ENCODE measurements at regions not wholly inside any gene's neighbourhood (a gene's known extent, or its start where the extent isn't known, plus 50 kb on each side); places are given as distances from the start of the nearest gene placed in this dataset.
"Not testable (repeated sequence)": the region's sequence is repeated elsewhere in the genome, so short reads cannot be mapped to it uniquely, and the experiment has no call there.

- Mint-ChIP-seq H3K27ac (no peak overlapping the region), H3K4me3 (no peak overlapping the region), H3K9me3 (ENCODE audit: low read depth) (peaks cover 1% of the 10 kb centered on the region), H3K27me3 (no peaks in the 10 kb centered on the region), H3K36me3 (ENCODE audit: low read depth) (no peaks in the 10 kb centered on the region), H3K4me1 (no peaks in the 10 kb centered on the region)
- ChIA-PET POLR2A (no interaction called here), CTCF (no interaction called here)
- DNase-seq (no peak), ATAC-seq (no peak)
- intact Hi-C loops (cut with DNase I, micrococcal nuclease), result no loop called here
These were observed 1821.8 kb upstream of the PIK3C3 start for GRCh38 chr18:40133253-40133652.

DNA sequence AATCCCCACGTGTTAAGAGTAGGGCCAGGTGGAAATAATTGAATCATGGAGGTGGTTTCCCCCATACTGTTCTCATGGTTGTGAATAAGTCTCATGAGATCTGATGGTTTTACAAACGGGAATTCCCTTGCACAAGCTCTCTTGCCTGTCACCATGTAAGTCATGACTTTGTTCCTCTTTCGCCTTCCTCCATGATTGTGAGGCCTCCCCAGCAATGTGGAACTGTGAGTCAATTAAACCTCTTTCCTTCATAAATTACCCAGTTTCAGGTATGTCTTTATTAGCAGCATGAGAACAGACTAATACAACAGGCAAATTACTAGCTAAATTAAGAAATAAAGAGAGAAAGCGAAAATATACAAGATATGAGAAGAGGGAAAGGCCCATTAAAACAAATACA, 1822.6 kb upstream of the PIK3C3 start:
- intact Hi-C loops (cut with DNase I, micrococcal nuclease); DNase-seq; H3K4me3 Mint-ChIP-seq; H3K36me3 Mint-ChIP-seq (ENCODE audit: low read depth); POLR2A ChIA-PET; ATAC-seq; H3K9me3 Mint-ChIP-seq (ENCODE audit: low read depth); H3K4me1 Mint-ChIP-seq; H3K27me3 Mint-ChIP-seq; CTCF ChIA-PET; H3K27ac Mint-ChIP-seq: not testable (repeated sequence)

GRCh38 chr18:40124107-40124506, 1830.9 kb upstream of the PIK3C3 start:
- CTCF ChIA-PET, result no interaction called here
- Mint-ChIP-seq H3K4me1 (no peaks in the 10 kb centered on the region), H3K27me3 (no peaks in the 10 kb centered on the region), H3K4me3 (no peak overlapping the region), H3K9me3 (ENCODE audit: low read depth) (peaks cover 4% of the 10 kb centered on the region), H3K36me3 (ENCODE audit: low read depth) (no peaks in the 10 kb centered on the region), H3K27ac (no peak overlapping the region)
- DNase-seq (no peak), ATAC-seq (no peak)
- intact Hi-C loops (cut with DNase I, micrococcal nuclease), result no loop called here
- POLR2A ChIA-PET, result no interaction called here

DNA sequence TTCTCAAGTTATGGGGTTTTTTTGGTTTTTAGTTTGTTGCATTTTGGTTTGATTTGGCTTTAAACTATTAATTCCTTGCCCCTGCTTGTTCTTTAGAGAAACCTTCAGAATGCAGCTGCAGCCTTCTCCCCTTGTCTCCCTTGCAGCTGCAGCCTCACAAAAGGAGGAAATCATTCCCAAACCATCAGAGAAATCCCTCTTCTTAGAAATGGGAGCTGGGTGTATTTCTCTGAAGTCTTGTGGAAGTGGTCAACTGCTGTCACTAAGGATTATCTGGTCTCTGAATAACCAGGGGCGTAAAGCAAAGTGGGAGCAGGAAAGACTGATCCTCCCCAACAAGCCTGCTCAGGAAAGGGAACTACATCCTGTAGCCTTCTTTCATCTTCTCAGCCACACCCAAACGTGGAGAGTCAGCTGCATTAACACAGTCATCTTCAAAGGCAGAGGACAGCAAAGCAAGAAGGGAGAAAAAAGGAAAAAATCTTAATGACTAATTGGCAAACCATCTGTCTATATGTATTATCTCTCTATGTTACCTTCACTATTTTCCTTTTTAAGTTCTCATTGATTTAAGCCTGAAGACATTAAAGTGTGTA, 1834.1 kb upstream of the PIK3C3 start:
- Mint-ChIP-seq H3K4me3 (no peak overlapping the region), H3K27me3 (no peaks in the 10 kb centered on the region), H3K4me1 (no peaks in the 10 kb centered on the region), H3K27ac (no peak overlapping the region), H3K36me3 (ENCODE audit: low read depth) (no peaks in the 10 kb centered on the region), H3K9me3 (ENCODE audit: low read depth) (peaks cover 5% of the 10 kb centered on the region)
- no peak for ATAC-seq
- intact Hi-C loops (cut with DNase I, micrococcal nuclease), result no loop called here
- no peak for DNase-seq
- POLR2A ChIA-PET, result no interaction called here
- CTCF ChIA-PET, result no interaction called here

GRCh38 chr18:40120356-40120755, 1834.7 kb upstream of the PIK3C3 start:
- intact Hi-C loops (cut with DNase I, micrococcal nuclease), result no loop called here
- no peak overlapping the region for H3K4me3 Mint-ChIP-seq
- no peak for DNase-seq
- ChIA-PET POLR2A (no interaction called here), CTCF (no interaction called here)
- ATAC-seq, result no peak
- peaks cover 5% of the 10 kb centered on the region for H3K9me3 Mint-ChIP-seq (ENCODE audit: low read depth)
- H3K4me1 Mint-ChIP-seq, result no peaks in the 10 kb centered on the region
- H3K36me3 Mint-ChIP-seq (ENCODE audit: low read depth), result no peaks in the 10 kb centered on the region
- no peaks in the 10 kb centered on the region for H3K27me3 Mint-ChIP-seq
- H3K27ac Mint-ChIP-seq, result no peak overlapping the region

DNA sequence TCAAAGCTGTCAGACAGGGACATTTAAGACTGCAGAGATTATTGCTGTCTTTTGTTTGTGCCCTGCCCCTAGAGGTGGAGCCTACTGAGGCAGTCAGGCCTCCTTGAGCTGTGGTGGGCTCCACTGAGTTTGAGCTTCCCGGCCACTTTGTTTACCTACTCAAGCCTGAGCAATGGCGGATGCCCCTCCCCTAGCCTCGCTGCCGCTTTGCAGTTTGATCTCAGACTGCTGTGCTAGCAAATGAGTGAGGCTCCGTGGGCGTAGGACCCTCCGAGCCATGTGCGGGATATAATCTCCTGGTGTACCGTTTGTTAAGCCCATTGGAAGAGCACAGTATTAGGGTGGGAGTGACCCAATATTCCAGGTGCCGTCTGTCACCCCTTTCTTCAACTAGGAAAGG, 1835.5 kb upstream of the PIK3C3 start:
- DNase-seq; ATAC-seq; CTCF ChIA-PET; H3K27ac Mint-ChIP-seq; H3K9me3 Mint-ChIP-seq (ENCODE audit: low read depth); POLR2A ChIA-PET; H3K36me3 Mint-ChIP-seq (ENCODE audit: low read depth); H3K4me3 Mint-ChIP-seq; H3K4me1 Mint-ChIP-seq; H3K27me3 Mint-ChIP-seq; intact Hi-C loops (cut with DNase I, micrococcal nuclease): not testable (repeated sequence)

DNA sequence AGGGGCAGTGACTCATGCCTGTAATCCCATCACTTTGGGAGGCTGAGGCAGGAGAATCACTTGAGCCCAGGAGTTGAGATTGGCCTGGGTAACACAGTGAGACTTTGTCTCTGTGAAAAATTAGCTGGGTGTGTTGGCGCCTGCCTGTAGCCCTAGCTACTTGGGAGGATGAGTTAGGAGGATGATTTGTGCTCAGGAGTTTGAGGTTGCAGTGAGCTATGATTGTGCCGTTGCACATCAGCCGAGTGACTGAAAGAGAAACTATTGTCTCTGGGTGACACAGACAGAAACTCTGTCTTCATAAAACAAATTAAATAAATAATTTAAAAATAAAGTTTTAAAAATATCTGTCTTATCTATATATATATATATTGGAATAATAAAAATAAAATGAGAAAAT, 1844.6 kb upstream of the PIK3C3 start:
- no peaks in the 10 kb centered on the region for H3K36me3 Mint-ChIP-seq (ENCODE audit: low read depth)
- no peaks in the 10 kb centered on the region for H3K4me1 Mint-ChIP-seq
- ATAC-seq (no peak), DNase-seq (no peak)
- ChIA-PET POLR2A (no interaction called here), CTCF (no interaction called here)
- intact Hi-C loops (cut with DNase I, micrococcal nuclease), result no loop called here
- H3K9me3 Mint-ChIP-seq (ENCODE audit: low read depth), result peaks cover 5% of the 10 kb centered on the region
- H3K27ac Mint-ChIP-seq, result no peak overlapping the region
- H3K27me3 Mint-ChIP-seq, result no peaks in the 10 kb centered on the region
- no peak overlapping the region for H3K4me3 Mint-ChIP-seq

DNA sequence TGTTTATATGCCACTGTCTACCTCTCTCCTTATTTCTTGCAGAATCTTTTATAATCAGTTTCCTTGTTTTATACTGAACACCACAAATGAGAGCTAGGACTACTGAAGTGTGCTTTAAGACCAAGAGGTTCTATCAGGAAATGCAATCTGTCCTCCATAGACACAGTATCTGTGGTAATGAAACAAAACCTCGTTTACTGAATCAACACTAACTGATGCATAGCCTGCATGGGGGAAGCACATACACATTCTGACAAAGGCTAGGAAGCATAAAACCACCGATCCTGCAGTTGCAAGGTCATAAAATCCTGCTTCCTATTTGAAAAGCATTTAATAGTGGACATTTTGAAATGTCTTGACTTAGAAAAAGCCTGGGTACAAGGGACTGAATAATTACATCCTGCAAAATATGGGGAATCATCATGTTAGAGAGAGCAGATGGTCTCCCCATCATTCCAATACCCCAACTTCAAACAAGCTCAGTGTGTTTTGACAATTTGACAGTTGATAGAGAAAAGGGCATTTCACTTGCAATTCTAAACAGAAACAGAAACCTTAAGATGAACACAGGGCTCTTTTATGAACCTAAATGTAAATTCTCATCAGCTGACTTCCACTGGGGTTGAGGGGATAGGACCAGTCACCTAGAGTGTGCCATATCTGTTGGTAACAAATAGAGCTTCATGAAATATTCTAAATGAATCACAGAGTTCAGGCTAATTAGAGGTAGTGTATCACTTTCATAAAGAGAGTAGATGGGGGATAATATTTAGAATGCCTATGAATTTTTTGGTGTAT, 1845.6 kb upstream of the PIK3C3 start:
- H3K4me1 Mint-ChIP-seq, result no peaks in the 10 kb centered on the region
- ATAC-seq (no peak), DNase-seq (no peak)
- ChIA-PET CTCF (no interaction called here), POLR2A (no interaction called here)
- intact Hi-C loops (cut with DNase I, micrococcal nuclease), result no loop called here
- H3K27ac Mint-ChIP-seq, result no peak overlapping the region
- H3K4me3 Mint-ChIP-seq, result no peak overlapping the region
- H3K9me3 Mint-ChIP-seq (ENCODE audit: low read depth), result peaks cover 5% of the 10 kb centered on the region
- H3K27me3 Mint-ChIP-seq, result no peaks in the 10 kb centered on the region
- no peaks in the 10 kb centered on the region for H3K36me3 Mint-ChIP-seq (ENCODE audit: low read depth)

- DNase-seq (no peak), ATAC-seq (no peak)
- CTCF ChIA-PET, result interaction anchor here (0.6 kb wide), 1 partner anchor 1767 kb away, joined by 3 read pairs; no protein-coding TSS in a partner anchor
- POLR2A ChIA-PET, result no interaction called here
- Mint-ChIP-seq H3K4me1 (no peaks in the 10 kb centered on the region), H3K27me3 (no peaks in the 10 kb centered on the region), H3K36me3 (ENCODE audit: low read depth) (no peaks in the 10 kb centered on the region), H3K27ac (no peak overlapping the region), H3K9me3 (ENCODE audit: low read depth) (peaks cover 9% of the 10 kb centered on the region), H3K4me3 (no peak overlapping the region)
- intact Hi-C loops (cut with DNase I, micrococcal nuclease), result no loop called here
These were observed 1846.4 kb upstream of the PIK3C3 start for GRCh38 chr18:40108596-40108995.

DNA sequence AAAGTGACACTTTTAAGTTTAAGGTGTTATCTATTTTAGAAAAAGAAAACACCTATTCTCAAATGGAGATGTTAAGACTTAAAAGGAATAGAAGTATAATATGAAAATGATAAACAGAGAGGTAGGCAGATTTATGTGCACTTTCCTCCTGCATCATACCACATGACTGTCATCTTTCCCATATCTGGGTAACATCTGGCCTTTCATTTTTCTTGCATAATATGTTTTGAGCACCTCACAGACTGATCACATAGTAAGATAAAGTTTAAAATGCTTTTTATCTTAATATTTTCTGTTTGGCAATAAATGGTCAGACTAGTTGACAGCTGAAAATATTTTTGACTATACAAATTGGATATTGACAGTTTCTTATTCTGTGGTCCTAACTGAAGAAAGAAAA, 1852.1 kb upstream of the PIK3C3 start:
- POLR2A ChIA-PET, result no interaction called here
- H3K4me3 Mint-ChIP-seq, result no peak overlapping the region
- no peaks in the 10 kb centered on the region for H3K27me3 Mint-ChIP-seq
- H3K27ac Mint-ChIP-seq, result no peak overlapping the region
- ATAC-seq (no peak), DNase-seq (no peak)
- peaks cover 9% of the 10 kb centered on the region for H3K9me3 Mint-ChIP-seq (ENCODE audit: low read depth)
- H3K36me3 Mint-ChIP-seq (ENCODE audit: low read depth), result no peaks in the 10 kb centered on the region
- intact Hi-C loops (cut with DNase I, micrococcal nuclease), result no loop called here
- H3K4me1 Mint-ChIP-seq, result no peaks in the 10 kb centered on the region
- CTCF ChIA-PET, result no interaction called here

DNA sequence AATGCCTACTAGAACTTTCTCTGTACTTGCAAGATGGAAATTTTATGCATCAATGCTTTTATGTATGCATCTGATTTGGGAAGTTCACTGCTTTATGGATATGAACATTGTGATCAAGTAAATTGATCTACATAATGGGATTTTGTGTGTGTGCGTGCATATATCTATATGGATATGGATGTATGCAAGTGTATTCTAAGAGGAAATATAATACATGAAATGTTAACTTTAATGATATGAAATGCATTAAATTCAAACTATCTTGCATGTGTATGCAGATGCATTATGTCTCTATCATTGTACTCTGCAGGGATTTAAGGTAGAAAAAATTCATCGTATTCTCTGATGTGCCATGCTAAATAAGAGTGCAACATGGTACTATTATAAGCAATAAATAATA, 1855.4 kb upstream of the PIK3C3 start:
- POLR2A ChIA-PET, result no interaction called here
- no peaks in the 10 kb centered on the region for H3K27me3 Mint-ChIP-seq
- no peaks in the 10 kb centered on the region for H3K36me3 Mint-ChIP-seq (ENCODE audit: low read depth)
- H3K27ac Mint-ChIP-seq, result no peak overlapping the region
- ATAC-seq (no peak), DNase-seq (no peak)
- CTCF ChIA-PET, result interaction anchor here (1.2 kb wide), 1 partner anchor 9 kb away, joined by 3 read pairs; no protein-coding TSS in a partner anchor
- no peaks in the 10 kb centered on the region for H3K4me1 Mint-ChIP-seq
- intact Hi-C loops (cut with DNase I, micrococcal nuclease), result no loop called here
- no peak overlapping the region for H3K4me3 Mint-ChIP-seq
- H3K9me3 Mint-ChIP-seq (ENCODE audit: low read depth), result peaks cover 11% of the 10 kb centered on the region

DNA sequence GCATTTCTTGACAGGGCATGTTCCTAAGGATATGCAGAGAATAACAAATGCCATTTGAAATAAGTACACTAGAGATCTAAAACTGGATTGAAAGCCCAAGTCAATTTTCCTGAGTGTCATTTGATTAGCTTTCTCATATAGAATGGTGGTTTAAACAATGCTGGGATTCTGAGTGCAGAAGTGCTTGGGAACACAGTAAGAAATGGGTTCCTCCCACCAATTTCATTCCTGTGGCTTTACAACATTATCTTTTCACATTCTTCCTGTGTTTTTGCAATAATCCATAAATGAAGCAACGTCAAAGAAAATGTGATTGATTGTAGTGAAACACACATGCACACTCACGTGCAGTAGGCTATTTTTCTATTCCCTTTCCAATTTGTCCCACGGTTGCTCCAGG, 1858.4 kb upstream of the PIK3C3 start:
- Mint-ChIP-seq H3K4me3 (no peak overlapping the region), H3K4me1 (no peaks in the 10 kb centered on the region), H3K27me3 (no peaks in the 10 kb centered on the region), H3K36me3 (ENCODE audit: low read depth) (no peaks in the 10 kb centered on the region), H3K9me3 (ENCODE audit: low read depth) (peaks cover 7% of the 10 kb centered on the region), H3K27ac (no peak overlapping the region)
- POLR2A ChIA-PET, result no interaction called here
- ATAC-seq (no peak), DNase-seq (no peak)
- CTCF ChIA-PET, result no interaction called here
- intact Hi-C loops (cut with DNase I, micrococcal nuclease), result no loop called here

Data from activated CD4-positive, alpha-beta T cell treated with anti-CD3 and anti-CD28 coated beads for 36 hours (primary cell).